Transverse colon (tissue), 4 donors: ENCODE measurements at regions not wholly inside any gene's neighbourhood (a gene's known extent, or its start where the extent isn't known, plus 50 kb on each side); places are given as distances from the start of the nearest gene placed in this dataset.

Experiments used
- DNase-seq: peaks from one replicate; pipeline ENCODE4 v3.0.0-alpha.2; 2019
- H3K27ac ChIP-seq, 4 donors: fragments of 200-600 bp; sonication (generic); 2 replicates each; pipeline ENCODE4 v1.5.1; 2016 to 2018; ENCODE audit warnings: inconsistent platforms in 4 of 4
- H3K27me3 ChIP-seq: fragments of 200-600 bp; sonication (generic); 2 replicates; pipeline ENCODE4 v1.5.1; 2017; ENCODE audit warnings: inconsistent platforms
- H3K36me3 ChIP-seq, 4 donors: fragments of 200-600 bp; sonication (generic); 2 replicates each; pipeline ENCODE4 v1.5.1; 2017 to 2019; ENCODE audit warnings: inconsistent platforms in 4 of 4
- H3K4me1 ChIP-seq, 4 donors: fragments of 200-600 bp; sonication (generic); 2 replicates each; pipeline ENCODE4 v1.5.1; 2017 to 2020; ENCODE audit warnings: inconsistent platforms in 4 of 4
- H3K4me3 ChIP-seq, 4 donors: fragments of 200-600 bp; sonication (generic); 1 replicate in 1 of 4; 2 replicates in 3 of 4; pipeline versions ENCODE4 v1.5.1 to v1.6.1; 2017 to 2019; ENCODE audit warnings: inconsistent platforms in 4 of 4
- H3K9me3 ChIP-seq, 2 donors: fragments of 200-600 bp; sonication (generic); 2 replicates each; pipeline ENCODE4 v1.5.1; 2017 to 2019; ENCODE audit warnings: inconsistent platforms in 2 of 2
- EP300 ChIP-seq: sonication (generic); formaldehyde crosslinking; IDR thresholded peaks from one replicate; pipeline ENCODE4 v1.6.1; 2017; ENCODE audit warnings: antibody characterized with exemption, low read depth
- POLR2A ChIP-seq: fragments of 450-650 bp; IDR thresholded peaks from one replicate; pipeline ENCODE4 v1.6.1; 2016; ENCODE audit warnings: antibody characterized with exemption, mild to moderate bottlenecking, moderate library complexity
- POLR2AphosphoS5 ChIP-seq, 3 donors: sonication (generic); formaldehyde crosslinking; IDR thresholded peaks; one replicate each; pipeline ENCODE4 v1.6.1; 2016; ENCODE audit warnings: antibody characterized with exemption in 3 of 3
- WGBS, 2 donors: methylation state at CpG; one replicate each; pipeline ENCODE4 v1.1.5; 2018; ENCODE audit warnings: low coverage in 1 of 2; 5-methylcytosine and 5-hydroxymethylcytosine counted together
- in situ Hi-C, 4 donors: fragments of 200-750 bp; cut with MboI; loops; one replicate each; pipeline versions ENCODE4 v1.15.0 to v1.15.1; 2017; ENCODE audit warnings: low sequenced_read_pairs in 3 of 4, low pct_ligation_motif_present in 1 of 4, low pct_unique_long_range_greater_than_20kb in 1 of 4
- intact Hi-C: fragments of 100-400 bp; cut with DNase I; formaldehyde crosslinking; loops from one replicate; pipeline ENCODE4 v1.15.1; 2023; ENCODE audit warnings: low total_unique reads
- TF ChIP-seq, protein P1 (sequence below), 5 experiments: fragments of 200-600 bp in 3 of 5; fragments of 450-650 bp in 2 of 5; sonication (generic) in 3 of 5; IDR thresholded peaks; 1 replicate in 2 of 5; 2 replicates in 3 of 5; pipeline ENCODE4 v1.5.1; 2016 to 2017; ENCODE audit warnings: antibody characterized with exemption in 5 of 5, inconsistent platforms in 3 of 5, mild to moderate bottlenecking in 2 of 5, moderate library complexity in 1 of 5

DNA sequence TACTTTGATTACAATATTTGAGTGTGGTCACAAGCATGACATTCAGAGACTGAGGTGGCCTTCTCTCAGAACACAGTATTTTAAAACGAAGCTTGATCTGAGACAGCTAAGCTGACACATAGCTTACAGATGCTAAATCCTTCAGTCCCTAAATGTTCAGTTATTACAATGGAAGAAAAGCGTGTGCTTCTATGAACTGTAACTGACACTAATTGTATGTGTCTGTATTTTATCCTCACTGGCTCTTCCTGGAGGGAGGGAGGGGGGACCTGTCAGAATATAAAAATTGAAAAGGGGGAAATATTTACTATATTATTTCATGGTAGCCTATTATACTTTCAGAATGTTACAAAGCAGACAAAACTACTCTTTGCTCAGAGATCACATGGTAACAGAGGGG, 340.2 kb downstream of the FIGN start:
- Histone ChIP-seq H3K27ac (no peak overlapping the region), H3K36me3 (no peaks in the 10 kb centered on the region), H3K9me3 (no peaks in the 10 kb centered on the region), H3K4me3 (no peak overlapping the region), H3K4me1 (no peaks in the 10 kb centered on the region), H3K27me3 (no peaks in the 10 kb centered on the region)
- in situ Hi-C loops (no loop called here), intact Hi-C loops (no loop called here)
- 67 to 76% methylated on average over 2 of the region's 2 CpGs for WGBS, 2 donors
- DNase-seq = no peak
- TF ChIP-seq EP300 = no peak
- TF ChIP-seq, protein P1, sequence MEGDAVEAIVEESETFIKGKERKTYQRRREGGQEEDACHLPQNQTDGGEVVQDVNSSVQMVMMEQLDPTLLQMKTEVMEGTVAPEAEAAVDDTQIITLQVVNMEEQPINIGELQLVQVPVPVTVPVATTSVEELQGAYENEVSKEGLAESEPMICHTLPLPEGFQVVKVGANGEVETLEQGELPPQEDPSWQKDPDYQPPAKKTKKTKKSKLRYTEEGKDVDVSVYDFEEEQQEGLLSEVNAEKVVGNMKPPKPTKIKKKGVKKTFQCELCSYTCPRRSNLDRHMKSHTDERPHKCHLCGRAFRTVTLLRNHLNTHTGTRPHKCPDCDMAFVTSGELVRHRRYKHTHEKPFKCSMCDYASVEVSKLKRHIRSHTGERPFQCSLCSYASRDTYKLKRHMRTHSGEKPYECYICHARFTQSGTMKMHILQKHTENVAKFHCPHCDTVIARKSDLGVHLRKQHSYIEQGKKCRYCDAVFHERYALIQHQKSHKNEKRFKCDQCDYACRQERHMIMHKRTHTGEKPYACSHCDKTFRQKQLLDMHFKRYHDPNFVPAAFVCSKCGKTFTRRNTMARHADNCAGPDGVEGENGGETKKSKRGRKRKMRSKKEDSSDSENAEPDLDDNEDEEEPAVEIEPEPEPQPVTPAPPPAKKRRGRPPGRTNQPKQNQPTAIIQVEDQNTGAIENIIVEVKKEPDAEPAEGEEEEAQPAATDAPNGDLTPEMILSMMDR (IDR thresholded peaks at IDR 0.05) = no peak
- TF ChIP-seq POLR2AphosphoS5 (IDR thresholded peaks at IDR 0.05) = no peak
- TF ChIP-seq POLR2A = no peak

GRCh38 chr2:163389838-163390237, 346.0 kb downstream of the FIGN start:
- Histone ChIP-seq H3K4me3 (no peak overlapping the region), H3K4me1 (no peaks in the 10 kb centered on the region), H3K36me3 (no peaks in the 10 kb centered on the region), H3K27ac (no peak overlapping the region), H3K9me3 (no peaks in the 10 kb centered on the region), H3K27me3 (no peaks in the 10 kb centered on the region)
- in situ Hi-C loops (no loop called here), intact Hi-C loops (no loop called here)
- no peak for DNase-seq
- TF ChIP-seq POLR2A (no peak), POLR2AphosphoS5 (IDR thresholded peaks at IDR 0.05) (no peak), EP300 (no peak)
- TF ChIP-seq, protein P1 (IDR thresholded peaks at IDR 0.05) = no peak
- WGBS, 2 donors = 52 to 68% methylated on average over 2 of the region's 2 CpGs

GRCh38 chr2:163375472-163375871, 360.3 kb downstream of the FIGN start:
- Histone ChIP-seq H3K4me1 (no peaks in the 10 kb centered on the region), H3K4me3 (no peak overlapping the region), H3K27me3 (no peaks in the 10 kb centered on the region), H3K9me3 (no peaks in the 10 kb centered on the region), H3K27ac (no peak overlapping the region), H3K36me3 (no peaks in the 10 kb centered on the region)
- 65 to 86% methylated on average over 2 of the region's 2 CpGs for WGBS, 2 donors
- in situ Hi-C loops (no loop called here), intact Hi-C loops (no loop called here)
- no peak for TF ChIP-seq POLR2AphosphoS5 (IDR thresholded peaks at IDR 0.05)
- TF ChIP-seq POLR2A = no peak
- TF ChIP-seq, protein P1 (IDR thresholded peaks at IDR 0.05) = no peak
- TF ChIP-seq EP300 = no peak
- DNase-seq = no peak

- in situ Hi-C loops = no loop called here
- intact Hi-C loops = no loop called here
- 75 to 92% methylated on average over 2 of the region's 2 CpGs for WGBS, 2 donors
- Histone ChIP-seq H3K27me3 (no peaks in the 10 kb centered on the region), H3K4me1 (no peaks in the 10 kb centered on the region), H3K9me3 (no peaks in the 10 kb centered on the region), H3K36me3 (no peaks in the 10 kb centered on the region), H3K4me3 (no peak overlapping the region), H3K27ac (no peak overlapping the region)
- TF ChIP-seq POLR2AphosphoS5 (IDR thresholded peaks at IDR 0.05) = no peak
- no peak for TF ChIP-seq POLR2A
- no peak for TF ChIP-seq EP300
- TF ChIP-seq, protein P1 (IDR thresholded peaks at IDR 0.05) = no peak
- DNase-seq = no peak
Measured at GRCh38 chr2:163375070-163375469, 360.7 kb downstream of the FIGN start.
